HepG2 (cell line): ENCODE measurements at regions not wholly inside any gene's neighbourhood (a gene's known extent, or its start where the extent isn't known, plus 50 kb on each side); places are given as distances from the start of the nearest gene placed in this dataset.
A peak's percentile ranks its signal among the peaks of the same experiment; 100 is the strongest.

Experiments
- ATAC-seq: fragments of 200-7000 bp; cut with Tn5 transposase; 3 replicates; pipeline ENCODE4 v1.9.1; 2020; ENCODE audit warnings: mild to moderate bottlenecking, moderate library complexity
- BruUV-seq: library from RNA; stranded (reverse); fragments of 400-500 nt; replicated peaks from 2 replicates; lab custom pipeline; 2021; lab: Mats Ljungman, UMichigan
- CTCF ChIA-PET: fragments of 300-600 bp; formaldehyde crosslinking; extraction: SDS; loops from one replicate; lab custom pipeline; 2021; ENCODE audit warnings: low total read pairs, inconsistent platforms, low intra/inter-chr PET ratio; lab: Yijun Ruan, JAX
- POLR2A ChIA-PET: fragments of 350-600 bp; sonication (Branson Sonifier 250); formaldehyde crosslinking; loops from one replicate; lab custom pipeline; 2020; ENCODE audit warnings: antibody characterized with exemption, inconsistent platforms; lab: Yijun Ruan, JAX
- DNase-seq: peaks from one replicate; pipeline ENCODE4 v3.0.0-alpha.2; 2015; ENCODE audit warnings: low spot score
- FAIRE-seq: peaks from 3 replicates; lab custom pipeline; 2011; peaks lifted over from hg19 to GRCh38; lab: Jason Lieb, UNC
- H2AFZ ChIP-seq: one replicate; pipeline ENCODE4 v1.6.1; 2011; ENCODE audit warnings: low read length, inconsistent platforms
- H3K27ac ChIP-seq: fragments of 300-600 bp; 3 replicates; pipeline ENCODE4 v1.8.0; 2011; ENCODE audit warnings: mixed run types, mild to moderate bottlenecking, mixed read lengths, low read length, inconsistent platforms; ENCODE audit not compliant: insufficient read depth; ENCODE audit errors: extremely low read length
- H3K27me3 ChIP-seq, 2 experiments: fragments of 200-600 bp in 1 of 2; 2 replicates in 1 of 2; 3 replicates in 1 of 2; pipeline versions ENCODE4 v1.6.0 to v1.8.0; 2011; ENCODE audit warnings: low read length in 2 of 2, mild to moderate bottlenecking in 2 of 2, moderate library complexity in 2 of 2, inconsistent platforms in 1 of 2; ENCODE audit not compliant: insufficient read depth in 2 of 2, control insufficient read depth in 1 of 2
- H3K36me3 ChIP-seq, 2 experiments: fragments of 200-600 bp in 1 of 2; replicated peaks in 1 of 2; 2 replicates in 1 of 2; 3 replicates in 1 of 2; pipeline versions ENCODE4 v1.5.1 to v1.8.0; 2011; ENCODE audit warnings: low read length in 2 of 2, inconsistent platforms in 1 of 2; ENCODE audit not compliant: insufficient read depth in 2 of 2, control insufficient read depth in 1 of 2
- H3K4me1 ChIP-seq: 2 replicates; pipeline ENCODE4 v1.5.1; 2012; ENCODE audit warnings: low read length, inconsistent platforms; ENCODE audit not compliant: insufficient read depth
- H3K4me2 ChIP-seq: 2 replicates; pipeline ENCODE4 v1.6.0; 2011; ENCODE audit warnings: low read depth, low read length, inconsistent platforms
- H3K4me3 ChIP-seq, 3 experiments: fragments of 200-600 bp in 1 of 3; sonication (generic), shearing (Covaris generic) in 1 of 3; replicated peaks in 1 of 3; 2 replicates each; pipeline ENCODE4 v1.5.1; 2011 to 2016; ENCODE audit warnings: low read length in 3 of 3, inconsistent platforms in 2 of 3, low read depth in 2 of 3, mild to moderate bottlenecking in 2 of 3, control low read depth in 1 of 3, mixed read lengths in 1 of 3; ENCODE audit not compliant: insufficient read depth in 1 of 3
- H3K79me2 ChIP-seq: one replicate; pipeline ENCODE4 v1.6.1; 2011; ENCODE audit warnings: low read length, inconsistent platforms; ENCODE audit not compliant: insufficient read depth
- H3K9ac ChIP-seq: 2 replicates; pipeline ENCODE4 v1.6.0; 2011; ENCODE audit warnings: mild to moderate bottlenecking, low read depth, low read length, inconsistent platforms; ENCODE audit not compliant: insufficient read depth
- H3K9me3 ChIP-seq: 2 replicates; pipeline ENCODE4 v1.5.1; 2012; ENCODE audit warnings: mild to moderate bottlenecking, low read length
- H4K20me1 ChIP-seq: 2 replicates; pipeline ENCODE4 v1.6.0; 2011; ENCODE audit warnings: inconsistent platforms, mild to moderate bottlenecking, low read length, moderate library complexity; ENCODE audit not compliant: insufficient read depth
- ASH2L ChIP-seq: fragments of 300-600, 200-600 bp; sonication (generic); IDR thresholded peaks from 2 replicates; pipeline ENCODE4 v1.7.0; 2017; ENCODE audit warnings: low read depth, mild to moderate bottlenecking, moderate library complexity, mixed read lengths, low read length; ENCODE audit not compliant: insufficient read length
- GFI1 ChIP-seq: sonication (generic); formaldehyde crosslinking; IDR thresholded peaks from 2 replicates; pipeline ENCODE4 v1.5.0; 2020; ENCODE audit warnings: missing genetic modification reagents, mild to moderate bottlenecking, borderline replicate concordance
- POGZ ChIP-seq: sonication (generic); formaldehyde crosslinking; IDR thresholded peaks from 2 replicates; pipeline ENCODE4 v1.4.0; 2020; ENCODE audit warnings: mild to moderate bottlenecking, missing genetic modification reagents
- ZNF24 ChIP-seq: fragments of 450-650 bp; IDR thresholded peaks from 2 replicates; pipeline ENCODE4 v1.6.1; 2017; ENCODE audit warnings: antibody characterized with exemption, mild to moderate bottlenecking
- ZNF674 ChIP-seq: sonication (generic); formaldehyde crosslinking; IDR thresholded peaks from 2 replicates; pipeline ENCODE4 v1.5.0; 2020; ENCODE audit warnings: low read depth, mild to moderate bottlenecking, missing genetic modification reagents
- ZNF775 ChIP-seq: sonication (generic); formaldehyde crosslinking; IDR thresholded peaks from 2 replicates; pipeline ENCODE4 v1.4.0; 2020; ENCODE audit warnings: missing genetic modification reagents, mild to moderate bottlenecking, moderate library complexity, borderline replicate concordance
- WGBS: methylation state at CpG from one replicate; pipeline ENCODE4 v1.1.6; 2017; ENCODE audit warnings: low lambda C conversion rate; 5-methylcytosine and 5-hydroxymethylcytosine counted together
- in situ Hi-C: cut with HindIII; loops from 2 replicates; pipeline ENCODE4 v1.10.0; 2017; ENCODE audit warnings: low pct_unique_long_range_greater_than_20kb; ENCODE audit not compliant: extremely low pct_ligation_motif_present
- intact Hi-C: fragments of 100-400 bp; cut with micrococcal nuclease; formaldehyde crosslinking; loops from one replicate; pipeline ENCODE4 v1.10.0; 2022; ENCODE audit not compliant: unreplicated experiment

- Histone ChIP-seq H2AFZ (no peak overlapping the region), H3K9me3 (peaks cover 15% of the 10 kb centered on the region; the same call in 1 of the 2 replicates), H3K9ac (no peak overlapping the region), H3K79me2 (no peaks in the 10 kb centered on the region), H4K20me1 (no peaks in the 10 kb centered on the region), H3K27ac (no peak overlapping the region), H3K4me1 (peaks cover 43% of the 10 kb centered on the region), H3K4me2 (no peak overlapping the region), H3K4me3 (no peak overlapping the region), H3K27me3 (no peaks in the 10 kb centered on the region), H3K36me3 (no peaks in the 10 kb centered on the region)
- BruUV-seq: no TSS peak
- FAIRE-seq (no peak), ATAC-seq (no peak), DNase-seq (no peak)
- ChIA-PET CTCF (no interaction called here), POLR2A (no interaction called here)
- intact Hi-C loops: no loop called here
- WGBS: 31% methylated on average over 2 of the region's 2 CpGs
- in situ Hi-C loops: no loop called here
- TF ChIP-seq ZNF775 (CRISPR knock-in tag): no peak
- no peak for TF ChIP-seq POGZ
These were observed 190.9 kb downstream of the IRS2 start for GRCh38 chr13:109595471-109595870.

GRCh38 chr13:109593230-109593629 lies 193.2 kb downstream of the IRS2 start:
- Histone ChIP-seq H3K4me2 (peak overlapping the region; percentile 59), H3K4me1 (peaks cover 49% of the 10 kb centered on the region), H3K27ac (peak overlapping the region; percentile 71), H3K4me3 (peak overlapping the region in 1 of 3 experiments; percentile 6; a peak in 1 of 6 replicates), H4K20me1 (no peaks in the 10 kb centered on the region), H3K9me3 (peaks cover 24% of the 10 kb centered on the region; the same call in 1 of the 2 replicates), H2AFZ (no peak overlapping the region), H3K9ac (no peak overlapping the region), H3K36me3 (no peaks in the 10 kb centered on the region), H3K79me2 (no peaks in the 10 kb centered on the region), H3K27me3 (no peaks in the 10 kb centered on the region)
- 3% methylated on average over 3 of the region's 3 CpGs for WGBS
- intact Hi-C loops: no loop called here
- FAIRE-seq (no peak), ATAC-seq (peak; percentile 74), DNase-seq (no peak)
- BruUV-seq: no TSS peak
- POLR2A ChIA-PET: no interaction called here
- TF ChIP-seq ASH2L: peak; percentile 36
- TF ChIP-seq ZNF24: peak; percentile 56; the same call in 1 of the 2 replicates
- no peak for TF ChIP-seq ZNF674 (CRISPR knock-in tag)
- TF ChIP-seq GFI1 (CRISPR knock-in tag): peak; percentile 59; the same call in 1 of the 2 replicates
- CTCF ChIA-PET: no interaction called here
- in situ Hi-C loops: no loop called here
